ENCODE measurements at regions not wholly inside any gene's neighbourhood (a gene's known extent, or its start where the extent isn't known, plus 50 kb on each side); places are given as distances from the start of the nearest gene placed in this dataset.

- Histone ChIP-seq H3K79me2 (ENCODE audit: insufficient read depth, low read depth, low read length) (no peaks in the 10 kb centered on the region), H3K4me1 (ENCODE audit: insufficient read depth, low read length, poor library complexity, severe bottlenecking) (no peaks in the 10 kb centered on the region), H3K36me3 (ENCODE audit: insufficient read depth, low read length) (no peaks in the 10 kb centered on the region), H3K4me3 (ENCODE audit: low read depth, low read length, poor library complexity, severe bottlenecking) (no peak overlapping the region), H2AFZ (ENCODE audit: low read length) (no peak overlapping the region), H3K4me2 (ENCODE audit: low read length) (no peak overlapping the region), H3K9me2 (ENCODE audit: insufficient read depth, low read length) (no peaks in the 10 kb centered on the region), H4K20me1 (ENCODE audit: insufficient read depth, low read length) (no peaks in the 10 kb centered on the region), H3K9me3 (ENCODE audit: low read length) (no peaks in the 10 kb centered on the region), H3K27ac (ENCODE audit: low read depth, low read length, poor library complexity, severe bottlenecking) (no peak overlapping the region)
- intact Hi-C loops (cut with micrococcal nuclease; ENCODE audit: unreplicated experiment), result no loop called here
- no peak for DNase-seq (ENCODE audit: low spot score)
- ChIA-PET POLR2A (interaction anchor here (0.7 kb wide), 1 partner anchor 73 kb away, joined by 3 read pairs; no protein-coding TSS in a partner anchor), CTCF (ENCODE audit: unreplicated experiment) (no interaction called here)
- TF ChIP-seq CTCF (conservative IDR thresholded peaks at IDR 0.05; ENCODE audit: low read length) (no peak), EZH2phosphoT487 (IDR thresholded peaks at IDR 0.05; ENCODE audit: borderline replicate concordance, low read depth, low read length) (no peak)
- no TSS peak for BruUV-seq (replicated peaks)
Measured at GRCh38 chr4:111864066-111864465, 281.2 kb upstream of the FAM241A start.

- H3K9me2 ChIP-seq (ENCODE audit: insufficient read depth, low read length), result no peaks in the 10 kb centered on the region
- POLR2A ChIA-PET, result no interaction called here
- no peaks in the 10 kb centered on the region for H4K20me1 ChIP-seq (ENCODE audit: insufficient read depth, low read length)
- H3K4me2 ChIP-seq (ENCODE audit: low read length), result no peak overlapping the region
- TF ChIP-seq EZH2phosphoT487 (IDR thresholded peaks at IDR 0.05; ENCODE audit: borderline replicate concordance, low read depth, low read length), result no peak
- TF ChIP-seq CTCF (conservative IDR thresholded peaks at IDR 0.05; ENCODE audit: low read length), result no peak
- no peaks in the 10 kb centered on the region for H3K9me3 ChIP-seq (ENCODE audit: low read length)
- no peak overlapping the region for H3K4me3 ChIP-seq (ENCODE audit: low read depth, low read length, poor library complexity, severe bottlenecking)
- intact Hi-C loops (cut with micrococcal nuclease; ENCODE audit: unreplicated experiment), result no loop called here
- BruUV-seq (replicated peaks), result no TSS peak
- no peak overlapping the region for H3K27ac ChIP-seq (ENCODE audit: low read depth, low read length, poor library complexity, severe bottlenecking)
- H3K4me1 ChIP-seq (ENCODE audit: insufficient read depth, low read length, poor library complexity, severe bottlenecking), result no peaks in the 10 kb centered on the region
- CTCF ChIA-PET (ENCODE audit: unreplicated experiment), result no interaction called here
- H3K36me3 ChIP-seq (ENCODE audit: insufficient read depth, low read length), result no peaks in the 10 kb centered on the region
- no peak overlapping the region for H2AFZ ChIP-seq (ENCODE audit: low read length)
- no peaks in the 10 kb centered on the region for H3K79me2 ChIP-seq (ENCODE audit: insufficient read depth, low read depth, low read length)
- DNase-seq (ENCODE audit: low spot score), result no peak
Measured at GRCh38 chr4:111869339-111869738, 275.9 kb upstream of the FAM241A start.

GRCh38 chr4:111871802-111872201 lies 273.5 kb upstream of the FAM241A start:
- no peaks in the 10 kb centered on the region for H3K9me2 ChIP-seq (ENCODE audit: insufficient read depth, low read length)
- H3K36me3 ChIP-seq (ENCODE audit: insufficient read depth, low read length), result no peaks in the 10 kb centered on the region
- no TSS peak for BruUV-seq (replicated peaks)
- no peak for DNase-seq (ENCODE audit: low spot score)
- CTCF ChIA-PET (ENCODE audit: unreplicated experiment), result no interaction called here
- TF ChIP-seq EZH2phosphoT487 (IDR thresholded peaks at IDR 0.05; ENCODE audit: borderline replicate concordance, low read depth, low read length), result no peak
- POLR2A ChIA-PET, result no interaction called here
- H3K79me2 ChIP-seq (ENCODE audit: insufficient read depth, low read depth, low read length), result no peaks in the 10 kb centered on the region
- H3K4me3 ChIP-seq (ENCODE audit: low read depth, low read length, poor library complexity, severe bottlenecking), result no peak overlapping the region
- H3K27ac ChIP-seq (ENCODE audit: low read depth, low read length, poor library complexity, severe bottlenecking), result no peak overlapping the region
- intact Hi-C loops (cut with micrococcal nuclease; ENCODE audit: unreplicated experiment), result no loop called here
- H3K4me2 ChIP-seq (ENCODE audit: low read length), result no peak overlapping the region
- no peak overlapping the region for H2AFZ ChIP-seq (ENCODE audit: low read length)
- H4K20me1 ChIP-seq (ENCODE audit: insufficient read depth, low read length), result no peaks in the 10 kb centered on the region
- H3K9me3 ChIP-seq (ENCODE audit: low read length), result no peaks in the 10 kb centered on the region
- no peaks in the 10 kb centered on the region for H3K4me1 ChIP-seq (ENCODE audit: insufficient read depth, low read length, poor library complexity, severe bottlenecking)

Data from OCI-LY7 (cell line).